NT2/D1 (cell line): ENCODE measurements at regions not wholly inside any gene's neighbourhood (a gene's known extent, or its start where the extent isn't known, plus 50 kb on each side); places are given as distances from the start of the nearest gene placed in this dataset.

Source experiments
- DNase-seq: peaks from one replicate; pipeline ENCODE4 v3.0.0-alpha.2; 2011; ENCODE audit warnings: low read depth, low spot score
- H3K27me3 ChIP-seq: 2 replicates; pipeline ENCODE4 v1.6.0; 2011; ENCODE audit warnings: mild to moderate bottlenecking; ENCODE audit not compliant: insufficient read length, insufficient read depth
- H3K36me3 ChIP-seq: 2 replicates; pipeline ENCODE4 v1.6.1; 2011; ENCODE audit warnings: mild to moderate bottlenecking, low read length, mixed read lengths; ENCODE audit not compliant: insufficient read depth, insufficient read length
- H3K4me1 ChIP-seq: 2 replicates; pipeline ENCODE4 v1.5.1; 2011; ENCODE audit not compliant: insufficient read depth, insufficient read length
- H3K4me3 ChIP-seq: 2 replicates; pipeline ENCODE4 v1.5.1; 2011; ENCODE audit warnings: low read depth; ENCODE audit not compliant: insufficient read length
- H3K9ac ChIP-seq: 2 replicates; pipeline ENCODE4 v1.6.0; 2011; ENCODE audit warnings: low read depth; ENCODE audit not compliant: insufficient read length
- H3K9me3 ChIP-seq: 2 replicates; pipeline ENCODE4 v1.5.1; 2011; ENCODE audit warnings: mild to moderate bottlenecking, low read length; ENCODE audit not compliant: insufficient read depth
- SUZ12 ChIP-seq: IDR thresholded peaks from 2 replicates; pipeline ENCODE4 v1.6.1; 2011; ENCODE audit not compliant: insufficient read length, insufficient read depth; ENCODE audit errors: extremely low read depth
- YY1 ChIP-seq: IDR thresholded peaks from 2 replicates; pipeline ENCODE4 v1.6.1; 2011; ENCODE audit not compliant: insufficient read length, insufficient read depth
- ZNF274 ChIP-seq: IDR thresholded peaks from 2 replicates; pipeline ENCODE4 v1.6.1; 2011; ENCODE audit warnings: mild to moderate bottlenecking, low read depth, low read length

DNA sequence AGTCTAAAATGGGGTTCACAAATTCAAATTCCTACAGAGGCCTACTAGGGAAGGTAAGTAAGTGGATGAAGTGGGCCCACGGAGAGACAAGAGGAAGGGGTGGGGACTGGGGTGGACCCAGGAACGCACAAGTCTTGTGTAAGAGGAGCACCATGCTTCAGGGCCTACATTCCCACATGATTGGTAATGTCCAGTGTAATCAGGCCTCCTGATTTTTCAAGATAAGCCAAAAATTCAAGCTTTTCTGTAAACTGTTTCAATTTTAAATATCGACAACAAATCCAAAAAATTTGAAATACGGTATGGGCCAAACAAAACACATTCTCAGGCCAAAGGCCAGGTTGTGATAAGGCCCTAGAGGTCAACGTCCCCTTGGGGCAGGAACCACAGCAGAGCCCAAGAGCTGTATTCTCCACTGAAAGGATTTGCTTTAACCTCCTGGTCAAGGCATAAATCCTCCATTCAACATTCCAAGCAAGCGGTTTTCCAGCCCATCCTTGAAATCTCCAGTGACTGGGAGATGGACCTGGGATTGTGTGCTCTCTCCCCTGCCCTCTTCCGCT lies 116.4 kb downstream of the TRIM29 start:
- H3K4me3 ChIP-seq: no peak overlapping the region
- H3K27me3 ChIP-seq: peaks cover 2% of the 10 kb centered on the region
- H3K9ac ChIP-seq: no peak overlapping the region
- no peaks in the 10 kb centered on the region for H3K36me3 ChIP-seq
- TF ChIP-seq SUZ12 (no peak), YY1 (no peak), ZNF274 (no peak)
- H3K9me3 ChIP-seq: no peaks in the 10 kb centered on the region
- DNase-seq: no peak
- H3K4me1 ChIP-seq: peaks cover 12% of the 10 kb centered on the region

DNA sequence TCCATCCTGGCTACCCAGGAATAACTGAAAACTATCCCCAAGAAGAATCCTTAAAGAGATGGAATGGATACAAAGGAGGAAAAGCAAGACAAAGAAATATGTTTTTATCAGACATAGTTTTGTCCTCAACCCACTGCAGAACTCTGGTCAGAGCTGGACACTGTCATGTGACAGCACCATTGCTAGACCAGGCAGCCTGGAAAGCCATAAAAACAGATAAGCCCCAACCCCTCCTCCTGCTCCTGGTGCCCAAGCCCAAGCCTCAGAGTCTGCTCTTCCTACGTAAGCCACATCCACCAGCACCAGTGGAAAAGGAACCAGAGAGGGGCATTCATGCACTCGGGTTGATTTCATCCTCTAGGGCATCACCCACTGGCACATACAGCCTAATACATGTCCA lies 116.9 kb downstream of the TRIM29 start:
- no peak overlapping the region for H3K4me3 ChIP-seq
- no peak for DNase-seq
- no peaks in the 10 kb centered on the region for H3K9me3 ChIP-seq
- H3K4me1 ChIP-seq: peaks cover 12% of the 10 kb centered on the region
- no peak overlapping the region for H3K9ac ChIP-seq
- H3K36me3 ChIP-seq: no peaks in the 10 kb centered on the region
- peaks cover 2% of the 10 kb centered on the region for H3K27me3 ChIP-seq
- TF ChIP-seq ZNF274: no peak
- no peak for TF ChIP-seq SUZ12
- no peak for TF ChIP-seq YY1

- H3K9me3 ChIP-seq: no peaks in the 10 kb centered on the region
- no peak for TF ChIP-seq SUZ12
- no peak for TF ChIP-seq YY1
- TF ChIP-seq ZNF274: no peak
Measured at GRCh38 chr11:120020486-120020885, 117.4 kb downstream of the TRIM29 start.

DNA sequence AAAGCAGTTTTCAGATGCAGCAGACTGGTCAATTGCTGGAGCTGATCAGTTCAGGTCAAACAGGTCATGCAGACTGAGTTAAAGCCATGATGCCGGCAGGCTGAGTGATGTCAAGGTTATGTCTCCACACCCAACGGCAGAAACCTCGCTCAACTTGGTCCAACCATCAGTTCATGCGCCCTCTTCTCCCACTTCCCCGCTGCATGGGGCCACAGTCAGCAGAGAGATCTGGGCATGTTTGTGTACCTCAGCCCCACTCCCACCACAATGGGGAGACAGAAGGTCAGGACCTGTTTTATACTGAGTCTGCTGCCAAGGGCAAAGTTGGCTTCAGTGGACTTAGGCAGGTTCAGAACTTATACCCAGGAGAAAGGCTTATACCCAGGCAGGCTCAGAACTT lies 118.7 kb downstream of the TRIM29 start:
- peaks cover 10% of the 10 kb centered on the region for H3K4me1 ChIP-seq
- no peak overlapping the region for H3K4me3 ChIP-seq
- no peaks in the 10 kb centered on the region for H3K9me3 ChIP-seq
- peaks cover 2% of the 10 kb centered on the region for H3K27me3 ChIP-seq
- no peaks in the 10 kb centered on the region for H3K36me3 ChIP-seq
- H3K9ac ChIP-seq: no peak overlapping the region
- DNase-seq: no peak
- TF ChIP-seq YY1 (no peak), ZNF274 (no peak), SUZ12 (no peak)

More at GRCh38 chr11:120020486-120020885, 117.4 kb downstream of the TRIM29 start:
- Histone ChIP-seq H3K27me3 (peaks cover 2% of the 10 kb centered on the region), H3K4me3 (no peak overlapping the region), H3K9ac (no peak overlapping the region), H3K4me1 (peaks cover 11% of the 10 kb centered on the region), H3K36me3 (no peaks in the 10 kb centered on the region)
- DNase-seq: no peak

- no peaks in the 10 kb centered on the region for H3K36me3 ChIP-seq
- TF ChIP-seq YY1 (no peak), ZNF274 (no peak)
- peak overlapping the region; percentile 25 for H3K9ac ChIP-seq
- DNase-seq: no peak
- H3K27me3 ChIP-seq: peaks cover 2% of the 10 kb centered on the region
- no peak overlapping the region for H3K4me3 ChIP-seq
- H3K9me3 ChIP-seq: no peaks in the 10 kb centered on the region
- peaks cover 14% of the 10 kb centered on the region for H3K4me1 ChIP-seq
Measured at GRCh38 chr11:120017582-120018150, 120.2 kb downstream of the TRIM29 start.

DNA sequence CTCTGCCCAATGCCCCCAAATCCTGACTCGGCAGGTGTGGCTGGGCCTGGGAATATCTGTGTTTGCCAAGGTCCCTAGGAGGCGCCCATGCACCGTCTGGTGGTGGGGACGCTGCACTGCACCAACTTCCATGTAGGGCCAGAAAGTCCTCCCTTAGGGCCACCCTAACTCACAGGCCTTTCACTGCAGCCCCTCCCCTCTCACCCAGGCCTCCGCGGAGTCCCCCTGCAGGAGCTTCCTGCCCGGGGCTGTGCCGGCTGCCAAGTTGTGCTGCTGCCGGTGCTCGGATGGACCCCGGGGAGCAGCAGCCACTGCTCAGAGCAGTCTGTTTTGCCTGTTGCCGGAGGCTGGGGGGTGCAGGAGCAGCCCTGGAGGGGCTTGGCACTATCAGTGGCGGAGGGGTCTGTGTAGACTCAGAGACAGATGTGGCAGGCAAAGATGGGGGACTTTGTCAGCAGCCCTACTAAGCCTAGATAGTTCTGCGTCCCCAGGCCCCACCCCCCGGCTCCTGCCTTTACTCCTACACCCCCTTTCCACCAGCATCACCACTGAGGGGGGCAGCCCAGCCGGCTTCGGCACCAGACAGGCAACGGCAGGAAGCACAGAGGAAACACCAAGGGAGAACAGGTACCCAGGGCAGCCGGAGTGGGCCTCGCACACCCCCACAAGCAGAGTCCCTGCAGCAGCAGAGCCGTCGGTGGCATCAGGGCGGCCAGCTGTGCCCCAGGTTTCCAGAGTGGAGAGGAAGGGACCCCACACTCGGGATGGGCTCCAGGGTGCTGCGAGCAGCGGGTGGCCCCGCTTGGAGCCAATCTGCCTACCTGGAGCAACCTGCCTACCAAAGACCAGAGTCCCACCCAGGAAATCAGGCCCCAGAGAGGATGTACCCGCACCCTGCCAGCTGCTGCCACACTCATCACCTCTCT lies 124.3 kb downstream of the TRIM29 start:
- TF ChIP-seq ZNF274: no peak
- TF ChIP-seq YY1: no peak
- no peak for TF ChIP-seq SUZ12
- Histone ChIP-seq H3K4me1 (peaks cover 14% of the 10 kb centered on the region), H3K9me3 (no peaks in the 10 kb centered on the region), H3K27me3 (peaks cover 5% of the 10 kb centered on the region), H3K4me3 (no peak overlapping the region), H3K36me3 (no peaks in the 10 kb centered on the region), H3K9ac (no peak overlapping the region)
- peak; percentile 80 for DNase-seq

DNA sequence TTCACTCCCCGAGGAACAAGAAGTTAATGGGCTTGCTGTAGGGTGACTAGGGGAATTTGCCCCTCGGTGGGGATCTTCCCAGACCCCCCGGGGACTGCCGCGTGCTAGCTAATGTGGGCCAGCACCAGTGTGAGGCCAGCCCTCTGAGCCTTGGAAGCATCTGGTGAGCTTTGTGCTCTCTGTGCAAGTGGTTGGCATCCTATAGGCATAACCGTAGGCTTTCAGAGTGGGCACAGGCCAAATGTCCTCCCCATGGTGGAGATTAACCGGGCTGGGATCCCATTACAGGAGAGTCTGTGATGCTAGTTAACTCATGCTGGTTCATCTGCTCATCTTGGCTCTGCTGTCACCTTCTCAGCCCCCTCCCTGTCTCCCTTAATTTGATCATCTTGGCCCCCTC lies 125.7 kb downstream of the TRIM29 start:
- Histone ChIP-seq H3K4me1 (peaks cover 11% of the 10 kb centered on the region), H3K36me3 (no peaks in the 10 kb centered on the region), H3K27me3 (peaks cover 5% of the 10 kb centered on the region), H3K9ac (no peak overlapping the region), H3K4me3 (no peak overlapping the region), H3K9me3 (no peaks in the 10 kb centered on the region)
- TF ChIP-seq ZNF274: no peak
- TF ChIP-seq YY1: no peak
- DNase-seq: no peak
